HG02678 (cell line): ENCODE measurements at regions not wholly inside any gene's neighbourhood (a gene's known extent, or its start where the extent isn't known, plus 50 kb on each side); places are given as distances from the start of the nearest gene placed in this dataset.
A peak's percentile ranks its signal among the peaks of the same experiment; 100 is the strongest.

Source experiments
- ATAC-seq: cut with Tn5 transposase; IDR thresholded peaks from one replicate; pipeline ENCODE4 v1.9.1; 2021; ENCODE audit warnings: mild to moderate bottlenecking, moderate library complexity; ENCODE audit not compliant: unreplicated experiment

- ATAC-seq, result no peak
These were observed 221.2 kb upstream of the USP25 start for GRCh38 chr21:15508554-15508953.

DNA sequence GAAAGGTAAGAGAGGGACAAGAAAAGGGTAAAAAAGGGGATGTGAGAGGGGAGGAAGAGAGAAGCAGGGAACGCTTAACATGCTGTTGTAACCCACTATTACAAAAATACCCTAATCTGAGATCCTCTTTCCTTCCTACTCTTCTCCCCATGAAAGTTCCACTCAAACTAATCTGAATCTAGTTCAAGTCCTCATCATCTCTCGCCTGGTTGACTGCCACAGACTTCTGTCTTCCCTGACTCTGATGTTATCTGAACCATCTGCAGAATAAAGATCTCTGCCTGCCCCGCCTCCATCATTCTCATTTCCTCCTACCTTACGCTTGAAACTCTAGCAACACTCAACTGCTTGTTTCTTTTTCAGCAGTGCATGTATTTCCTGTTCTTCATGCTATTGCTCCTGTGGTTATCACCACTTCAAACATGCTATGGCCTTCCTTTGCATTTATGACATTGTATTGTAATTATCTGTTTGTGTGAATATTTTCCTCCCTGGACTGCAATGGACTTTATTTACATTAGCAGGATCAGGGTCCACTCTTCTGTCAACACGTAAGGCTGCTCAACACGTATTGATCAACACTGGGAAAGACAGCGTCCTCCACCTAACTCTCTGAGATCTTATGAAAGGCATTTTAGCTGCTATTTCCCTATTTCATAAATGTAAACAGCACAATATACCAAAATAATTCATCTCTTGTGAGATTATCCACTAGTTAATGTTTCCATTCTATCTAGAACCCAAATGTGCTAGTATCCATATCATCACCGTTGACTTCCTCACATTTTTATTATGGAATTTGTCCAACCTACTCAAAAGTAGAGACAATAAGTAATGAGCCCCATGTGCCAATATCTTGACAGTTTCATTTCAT lies 215.5 kb upstream of the USP25 start:
- ATAC-seq, result peak; percentile 98

GRCh38 chr21:15515908-15516307 lies 213.9 kb upstream of the USP25 start:
- ATAC-seq, result no peak

GRCh38 chr21:15517394-15517793 lies 212.4 kb upstream of the USP25 start:
- no peak for ATAC-seq

DNA sequence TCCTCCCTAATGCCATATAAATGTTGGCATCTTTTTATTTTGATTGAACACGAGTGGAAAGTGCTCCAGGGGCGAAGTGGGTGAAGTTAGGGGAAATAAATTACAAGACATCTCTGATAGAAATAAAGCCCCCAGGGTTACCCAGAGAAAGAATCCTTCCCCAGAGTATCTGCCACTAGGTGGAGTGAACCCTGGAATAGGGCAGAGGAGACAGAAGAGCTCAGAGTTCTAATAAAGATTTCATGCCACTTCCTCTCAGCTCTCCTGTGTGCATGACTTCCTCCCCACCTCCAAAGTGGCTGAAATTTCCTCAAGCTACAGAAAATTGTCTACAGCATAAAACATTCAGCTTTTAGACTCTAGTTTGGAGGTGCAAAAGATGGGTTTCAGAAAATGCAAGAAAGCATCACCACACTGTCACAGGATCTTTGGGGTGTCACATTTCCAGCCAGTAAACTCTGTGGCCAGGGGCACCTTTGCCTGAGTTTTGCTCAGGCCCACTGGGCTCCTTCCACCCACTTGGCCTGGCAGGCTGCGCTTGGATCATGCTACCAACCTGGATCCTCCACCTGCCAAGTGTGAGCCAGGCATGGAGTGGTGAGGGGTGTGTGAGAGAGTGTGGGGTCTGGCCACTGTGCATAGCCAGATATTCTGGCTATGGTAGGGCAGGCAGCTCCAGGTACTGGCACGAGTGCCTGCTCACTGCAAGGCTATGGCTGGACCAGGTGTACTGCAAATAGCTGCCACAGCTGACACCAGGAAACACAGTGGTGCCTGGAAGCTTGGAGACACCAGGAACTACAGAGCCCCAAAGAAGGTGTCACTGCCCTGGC lies 208.8 kb upstream of the USP25 start:
- no peak for ATAC-seq

DNA sequence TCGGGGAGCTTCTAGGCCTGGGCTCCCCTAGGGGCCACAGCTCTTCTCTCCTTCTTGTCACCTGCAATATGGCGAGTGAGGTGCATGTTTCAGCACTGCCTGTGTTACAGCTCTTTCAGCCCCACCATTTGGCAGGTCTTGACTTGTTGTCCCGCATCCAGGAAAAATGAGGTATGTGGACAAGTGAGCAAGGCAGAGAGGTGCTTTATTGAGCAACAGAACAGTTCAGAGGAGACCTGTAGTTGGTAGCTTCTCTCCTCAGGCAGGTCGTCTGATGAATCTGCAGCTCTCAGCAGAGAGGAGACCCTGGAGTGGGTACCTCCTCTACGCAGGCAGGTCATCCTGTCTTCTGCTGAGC lies 208.2 kb upstream of the USP25 start:
- no peak for ATAC-seq

GRCh38 chr21:15522148-15522547 lies 207.6 kb upstream of the USP25 start:
- no peak for ATAC-seq

- no peak for ATAC-seq
These were observed 204.9 kb upstream of the USP25 start for GRCh38 chr21:15524855-15525254.

DNA sequence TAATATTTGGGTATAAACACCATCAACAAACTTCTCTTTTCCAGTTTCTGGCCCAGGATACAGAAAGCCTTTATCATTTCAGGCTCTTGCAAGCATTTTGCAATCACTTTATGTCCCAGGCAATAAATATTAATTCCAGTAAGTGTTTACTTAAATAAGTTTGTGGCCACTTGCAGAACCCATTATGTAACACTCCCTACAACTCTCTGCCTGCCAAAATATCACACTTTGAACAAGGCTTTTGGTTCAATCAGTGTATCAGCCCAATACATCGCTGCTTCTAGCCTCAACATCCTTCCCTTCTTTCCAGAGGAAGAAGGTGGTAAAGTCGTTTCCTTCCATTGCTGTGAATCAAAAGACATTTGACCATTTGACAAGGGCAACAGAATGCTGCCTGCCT lies 203.0 kb upstream of the USP25 start:
- no peak for ATAC-seq

DNA sequence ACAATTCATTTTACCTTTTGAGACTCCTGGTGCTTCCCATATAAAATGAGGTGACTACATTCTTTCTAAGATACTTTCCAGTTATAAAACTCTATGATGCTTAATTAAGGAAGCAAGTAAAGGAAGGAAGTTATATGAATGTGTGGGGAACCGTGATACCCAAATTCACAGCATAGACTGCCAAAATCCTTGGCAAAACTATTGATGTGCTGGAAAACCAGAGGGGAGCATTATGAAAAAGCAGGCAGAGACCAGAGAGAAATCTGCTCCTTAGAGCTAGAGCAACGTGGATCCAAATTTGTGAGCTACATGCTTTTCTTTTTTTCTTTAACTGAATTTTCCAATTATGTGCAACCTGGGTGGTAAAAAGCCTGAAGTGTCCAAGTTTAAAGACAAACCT lies 201.4 kb upstream of the USP25 start:
- ATAC-seq, result no peak

- no peak for ATAC-seq
These were observed 197.8 kb upstream of the USP25 start for GRCh38 chr21:15531986-15532385.

- ATAC-seq, result no peak
These were observed 196.2 kb upstream of the USP25 start for GRCh38 chr21:15533618-15534017.

DNA sequence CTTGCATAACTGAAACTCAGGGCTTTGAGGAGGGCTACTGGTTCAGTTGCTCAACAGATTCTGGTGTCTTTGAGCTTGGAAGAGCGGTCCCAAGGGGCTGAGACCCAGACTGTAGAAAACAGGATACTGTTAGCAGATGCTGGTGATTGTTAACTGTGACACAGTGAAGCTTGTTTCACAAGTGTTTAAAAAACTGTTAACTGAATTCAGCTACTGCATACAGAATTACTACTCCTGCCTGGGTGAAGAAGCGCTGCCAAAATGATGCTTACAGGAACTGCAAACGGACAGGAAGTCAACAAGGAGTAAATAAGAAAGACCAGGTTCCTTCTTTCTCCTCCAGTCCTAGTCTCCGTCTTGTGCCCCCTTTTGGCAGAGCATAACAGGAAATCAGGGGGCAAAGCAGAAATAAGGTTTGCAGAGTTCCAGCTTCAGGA lies 195.3 kb upstream of the USP25 start:
- no peak for ATAC-seq

GRCh38 chr21:15539376-15539775 lies 190.4 kb upstream of the USP25 start:
- no peak for ATAC-seq

- ATAC-seq, result no peak
These were observed 186.3 kb upstream of the USP25 start for GRCh38 chr21:15543473-15543872.

- ATAC-seq, result no peak
These were observed 180.1 kb upstream of the USP25 start for GRCh38 chr21:15549671-15550070.

- ATAC-seq, result no peak
These were observed 176.8 kb upstream of the USP25 start for GRCh38 chr21:15552914-15553494.

DNA sequence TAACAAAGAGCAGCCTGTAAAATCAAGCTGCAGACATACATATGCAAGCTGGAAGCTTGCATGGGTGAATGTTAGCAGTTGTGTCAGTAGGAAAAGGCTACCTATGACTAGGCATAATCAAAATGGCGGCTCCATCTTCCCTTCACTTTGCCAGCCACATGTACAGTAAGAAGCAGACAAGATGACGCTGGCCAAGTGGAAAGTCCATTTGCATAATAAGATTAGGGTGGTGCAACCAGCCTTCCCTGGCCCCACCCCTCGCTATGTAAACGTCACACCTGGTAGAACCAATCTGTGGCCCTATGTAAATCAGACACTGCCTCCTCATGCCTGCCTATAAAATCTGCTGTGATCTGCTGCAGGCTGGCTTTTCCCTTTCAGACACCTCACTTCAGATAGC lies 171.9 kb upstream of the USP25 start:
- no peak for ATAC-seq

- ATAC-seq, result no peak
These were observed 170.9 kb upstream of the USP25 start for GRCh38 chr21:15558884-15559283.

- no peak for ATAC-seq
These were observed 170.1 kb upstream of the USP25 start for GRCh38 chr21:15559660-15560059.

DNA sequence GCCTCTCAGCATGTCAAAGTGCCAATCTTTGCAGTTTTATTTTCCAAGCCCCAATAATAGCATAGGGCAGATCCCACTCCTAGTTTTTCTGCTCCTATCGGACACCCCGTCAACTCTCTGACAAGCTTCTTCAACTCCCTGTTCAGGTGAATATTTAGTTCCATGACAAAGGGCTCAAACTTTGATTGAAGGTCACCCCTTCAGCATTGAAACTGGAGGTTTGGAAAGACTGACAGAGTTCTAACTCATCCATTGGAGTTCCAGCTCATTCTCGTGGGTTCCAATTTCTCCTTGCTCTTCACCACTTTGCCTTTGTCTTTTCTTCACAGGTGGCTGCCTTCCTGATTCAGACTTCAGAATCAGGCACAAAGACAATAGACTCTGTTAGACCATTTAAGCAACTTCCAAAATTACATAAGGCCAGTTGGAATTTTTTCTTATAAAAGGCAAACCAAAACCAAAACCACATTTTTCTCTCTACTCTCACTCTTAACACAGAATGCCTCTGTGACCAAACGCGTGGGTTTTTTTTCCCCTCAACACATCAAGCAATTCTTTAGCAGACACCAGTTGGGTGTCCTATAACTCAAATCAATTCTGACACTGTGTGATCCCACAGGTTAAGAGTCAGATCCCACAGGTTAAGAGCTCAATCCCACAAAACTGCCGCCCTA lies 169.3 kb upstream of the USP25 start:
- no peak for ATAC-seq
